Limb (tissue), 2 donors: ENCODE measurements at regions not wholly inside any gene's neighbourhood (a gene's known extent, or its start where the extent isn't known, plus 50 kb on each side); places are given as distances from the start of the nearest gene placed in this dataset.

Experiments
- DNase-seq, 2 donors: peaks; one replicate each; pipeline ENCODE4 v3.0.0-alpha.2; 2016; ENCODE audit errors: extremely low spot score in 2 of 2

DNA sequence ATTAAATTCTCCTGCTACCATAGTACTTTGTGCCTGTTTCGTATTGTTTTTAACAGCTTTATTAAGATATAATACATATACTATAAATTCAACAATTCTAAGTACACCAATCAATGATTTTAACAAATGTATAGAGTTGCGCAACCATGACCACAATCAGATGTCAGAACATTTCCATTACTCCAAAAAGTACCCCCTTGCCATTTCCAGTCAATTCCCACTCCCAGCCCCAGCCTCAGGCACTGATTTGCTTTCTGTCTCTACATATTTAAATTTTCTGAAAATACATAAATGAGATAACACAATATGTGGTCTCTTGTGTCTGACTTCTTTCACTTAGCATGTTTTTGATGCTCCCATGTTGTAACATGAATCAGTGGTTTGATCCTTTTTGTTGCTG, 193.9 kb downstream of the FIGN start:
- DNase-seq = no peak

DNA sequence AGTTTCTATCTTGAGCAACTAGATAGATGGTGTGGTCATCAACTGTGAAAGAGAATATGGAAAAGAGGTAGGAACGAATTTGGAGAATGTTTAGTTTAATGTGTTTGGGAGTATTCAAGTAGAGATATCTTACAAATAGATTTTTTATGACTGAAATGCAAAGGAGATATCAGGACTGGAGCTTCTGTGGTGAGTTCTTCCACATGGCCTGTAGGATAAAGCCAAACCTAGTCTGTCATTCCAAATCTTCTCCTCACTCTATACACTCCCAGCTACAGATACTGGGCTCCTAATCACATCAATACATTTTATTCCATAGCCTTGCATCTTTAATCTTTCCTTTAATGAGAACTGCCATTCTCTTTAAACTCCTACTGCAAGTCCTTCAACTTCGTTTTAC, 194.3 kb downstream of the FIGN start:
- DNase-seq = no peak

DNA sequence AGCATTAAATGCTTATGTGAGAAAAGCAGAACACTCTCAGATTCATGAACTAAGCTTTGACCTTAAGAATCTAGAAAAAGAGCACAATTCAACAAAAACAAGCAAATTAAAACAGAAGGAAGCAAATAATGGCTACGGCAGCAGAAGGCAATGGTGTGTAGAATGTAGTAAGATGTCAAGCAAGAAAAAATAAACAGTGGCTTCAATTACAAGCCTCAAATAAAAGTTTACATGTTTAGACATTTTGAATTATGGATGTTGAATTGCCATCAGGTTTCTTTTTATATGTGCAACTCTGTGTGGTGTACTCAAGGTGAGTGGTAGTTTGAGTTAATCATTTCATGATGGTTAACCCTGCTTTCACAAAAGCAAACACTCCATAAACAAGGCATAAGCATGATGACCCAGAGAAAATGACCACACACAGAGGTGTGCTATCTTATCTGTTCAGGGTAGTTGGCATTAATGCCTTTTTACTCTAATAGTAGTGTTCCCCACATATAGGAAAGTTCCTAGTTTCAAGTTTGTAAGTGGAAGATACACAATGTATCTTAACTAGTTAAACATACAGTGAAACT, 207.1 kb downstream of the FIGN start:
- DNase-seq = no peak

- no peak for DNase-seq
These were observed 208.4 kb downstream of the FIGN start for GRCh38 chr2:163527381-163527780.

- no peak for DNase-seq
These were observed 217.0 kb downstream of the FIGN start for GRCh38 chr2:163518762-163519161.

DNA sequence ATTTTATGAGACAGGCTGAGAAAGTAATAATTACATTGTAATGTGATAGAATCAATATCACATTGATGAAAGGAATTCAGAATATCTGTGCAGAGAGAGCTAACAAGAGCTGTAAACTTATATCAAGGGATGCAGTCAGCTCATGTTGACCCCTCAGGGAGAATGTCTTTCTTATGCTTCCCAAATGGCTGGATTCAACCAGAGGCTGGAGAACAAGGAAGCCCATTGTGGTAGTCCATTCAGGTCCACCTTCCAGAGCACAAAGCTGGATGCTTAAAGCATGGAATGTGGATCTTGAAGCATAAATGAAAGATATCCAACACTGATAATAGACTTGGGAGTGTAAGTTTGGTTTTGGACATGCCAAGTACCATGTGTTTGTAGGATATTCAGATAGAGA, 220.0 kb downstream of the FIGN start:
- DNase-seq = no peak

- DNase-seq = no peak
These were observed 230.5 kb downstream of the FIGN start for GRCh38 chr2:163505281-163505680.

DNA sequence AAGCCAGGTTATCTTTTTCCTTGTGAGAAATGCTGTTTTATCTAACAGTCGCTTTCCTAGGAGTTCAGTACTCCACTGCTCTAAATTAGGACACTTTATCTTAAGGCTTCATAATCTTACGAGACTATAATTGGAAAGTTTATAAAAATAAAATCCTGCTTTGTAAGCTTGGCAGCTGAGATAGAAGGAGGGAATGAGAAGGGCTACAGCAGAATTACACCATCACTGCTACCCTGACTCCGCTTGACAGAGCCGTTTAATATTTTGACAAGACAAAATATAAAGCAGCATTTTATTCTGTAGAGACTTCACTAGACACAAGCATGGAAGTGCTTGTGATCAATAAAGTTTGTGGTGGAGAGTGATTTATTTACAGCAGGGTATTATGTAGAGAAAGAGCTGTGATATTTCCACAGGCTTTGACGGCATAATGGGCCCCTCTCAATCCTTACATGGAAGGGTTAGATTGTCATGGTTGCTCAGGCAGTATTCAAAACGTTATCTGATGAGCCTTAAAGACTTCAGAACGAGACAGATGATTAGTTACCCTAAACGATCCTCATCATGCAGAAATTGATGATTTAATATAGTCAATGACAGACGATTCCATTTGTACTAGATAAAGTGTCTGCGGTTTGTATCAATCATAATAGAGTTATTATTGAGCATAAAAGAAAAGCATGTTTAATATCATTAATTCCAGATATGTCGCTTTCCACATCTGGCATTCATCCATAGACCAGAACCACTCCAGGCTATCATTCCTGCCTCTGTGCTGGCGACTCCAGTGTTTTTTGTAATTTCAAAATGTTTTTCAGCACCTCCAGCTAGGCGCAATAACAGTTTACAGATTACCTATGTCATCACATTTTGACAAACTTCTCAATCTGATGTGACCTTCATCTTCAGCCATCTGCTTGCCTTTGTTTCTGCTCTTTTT, 242.2 kb downstream of the FIGN start:
- no peak for DNase-seq

DNA sequence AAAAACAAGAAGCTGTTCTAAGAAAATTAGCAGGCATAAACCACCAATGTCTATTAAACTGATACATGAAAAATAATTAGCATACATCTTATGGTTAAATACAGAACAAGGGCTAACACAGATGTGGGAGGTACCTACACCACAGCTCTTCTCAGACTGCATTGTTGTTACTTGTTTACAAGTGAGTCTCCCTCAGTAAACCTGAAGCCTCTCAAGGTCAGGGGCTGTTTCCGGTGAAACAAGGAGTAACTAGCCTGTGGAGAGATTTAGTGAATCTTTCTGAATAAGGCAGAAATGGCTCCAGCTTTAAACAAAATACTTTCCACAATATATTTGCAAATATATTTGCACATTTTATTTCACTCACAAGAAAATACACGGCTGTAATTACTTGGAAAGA, 244.0 kb downstream of the FIGN start:
- DNase-seq = no peak

- DNase-seq = no peak
These were observed 245.5 kb downstream of the FIGN start for GRCh38 chr2:163490281-163490680.

DNA sequence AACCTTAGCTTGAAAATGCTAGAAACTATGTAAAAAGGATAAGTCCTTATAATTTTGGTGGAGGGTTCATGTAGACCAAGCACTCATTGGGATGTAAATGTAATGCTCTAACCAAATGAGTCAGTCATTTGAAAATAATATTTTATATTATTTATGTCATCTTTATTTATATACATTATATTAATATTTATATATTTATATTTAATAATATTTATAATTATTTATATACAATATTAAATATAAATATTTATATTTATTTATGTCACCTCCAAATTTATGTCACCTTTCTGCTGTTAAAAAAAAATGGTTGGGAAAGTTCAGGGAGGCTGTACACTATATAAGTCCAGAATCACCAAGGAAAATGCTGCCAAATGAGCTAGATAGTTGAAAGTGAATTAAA, 254.3 kb downstream of the FIGN start:
- DNase-seq = no peak

GRCh38 chr2:163479599-163479998, 256.2 kb downstream of the FIGN start:
- DNase-seq = no peak

- no peak for DNase-seq
These were observed 260.0 kb downstream of the FIGN start for GRCh38 chr2:163475815-163476214.

DNA sequence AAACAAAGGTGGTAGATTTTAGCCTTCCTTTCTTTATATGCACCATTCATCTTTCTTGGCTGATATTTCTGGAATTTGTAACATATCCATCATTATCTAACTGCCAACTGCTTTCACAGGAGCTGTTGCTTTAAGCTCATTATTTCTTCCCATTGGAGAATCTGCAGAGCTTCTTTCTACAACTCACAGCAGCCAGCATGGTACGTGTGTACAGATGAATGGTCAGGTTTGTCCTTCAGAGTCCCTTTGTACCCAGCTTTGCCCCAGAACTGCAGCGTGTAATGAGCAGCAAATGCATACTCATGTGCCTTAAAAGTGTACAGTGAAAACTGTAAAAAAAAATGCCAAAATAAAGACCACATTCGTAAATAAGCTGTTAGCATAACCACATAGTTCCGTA, 260.9 kb downstream of the FIGN start:
- no peak for DNase-seq

- DNase-seq = no peak
These were observed 261.5 kb downstream of the FIGN start for GRCh38 chr2:163474319-163474744.

GRCh38 chr2:163471947-163472346, 263.9 kb downstream of the FIGN start:
- DNase-seq = no peak

GRCh38 chr2:163469561-163469962, 266.2 kb downstream of the FIGN start:
- DNase-seq = no peak

DNA sequence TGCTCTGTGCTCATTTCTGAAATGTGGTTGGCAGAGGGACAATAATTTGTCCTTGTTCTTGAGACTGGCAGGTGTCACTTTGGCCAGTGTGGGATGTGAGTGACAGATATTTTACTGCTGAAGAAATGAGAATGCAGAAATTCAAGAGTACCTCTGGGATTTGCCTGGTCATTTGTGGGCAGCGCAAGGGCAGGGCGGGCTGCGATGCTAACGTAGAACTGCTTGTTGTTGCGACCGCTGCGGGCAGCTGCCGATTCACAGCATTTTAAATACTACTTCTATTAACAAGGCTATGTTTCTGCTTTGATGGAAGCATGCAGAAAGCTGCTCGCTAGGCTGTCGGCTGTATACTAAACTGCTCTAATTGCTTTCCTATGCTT, 268.6 kb downstream of the FIGN start:
- peak in 1 of 2 donors; percentile 36 for DNase-seq

DNA sequence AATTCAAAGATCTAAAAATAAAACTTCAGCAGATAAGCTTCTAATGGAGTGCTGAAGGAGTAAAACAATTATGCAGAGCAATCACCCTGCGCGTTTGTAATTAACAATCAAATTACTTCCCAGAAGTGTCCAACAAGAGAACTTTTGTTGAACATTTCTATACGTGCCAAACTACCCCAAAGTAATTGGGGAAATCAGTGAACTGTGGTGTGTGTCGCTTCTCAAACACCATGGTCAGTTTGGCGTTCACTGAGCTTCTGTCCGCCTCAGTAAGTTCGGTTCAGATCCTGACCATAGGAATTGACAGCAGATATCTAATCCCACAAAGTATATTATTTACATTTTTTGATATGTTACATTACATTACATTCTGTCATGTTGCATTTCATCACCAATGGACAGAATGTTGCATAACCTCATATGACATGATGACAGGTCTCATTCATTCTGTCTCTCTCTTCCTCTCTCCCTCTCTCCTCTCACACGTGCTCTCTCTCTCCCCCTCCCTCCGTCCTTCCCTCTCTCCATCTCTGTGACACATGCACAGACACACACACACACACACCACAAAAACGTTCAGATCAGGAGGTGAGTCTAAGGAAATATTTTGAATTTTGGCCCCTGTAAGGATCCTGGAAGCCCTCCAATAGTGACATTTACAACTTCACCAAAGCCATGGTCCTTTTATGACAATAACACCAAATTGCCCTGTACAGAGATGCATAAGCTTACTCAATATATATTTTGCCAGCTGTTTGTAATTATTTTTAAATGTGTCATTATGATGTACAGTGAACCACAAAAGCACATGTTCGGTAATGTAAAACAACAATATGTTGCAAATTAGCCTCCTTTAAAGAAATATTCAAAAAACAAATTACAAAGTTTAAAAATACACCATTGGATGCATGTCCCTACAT, 269.2 kb downstream of the FIGN start:
- DNase-seq = no peak

GRCh38 chr2:163465440-163465839, 270.4 kb downstream of the FIGN start:
- no peak for DNase-seq

GRCh38 chr2:163463411-163463810, 272.4 kb downstream of the FIGN start:
- DNase-seq = no peak

DNA sequence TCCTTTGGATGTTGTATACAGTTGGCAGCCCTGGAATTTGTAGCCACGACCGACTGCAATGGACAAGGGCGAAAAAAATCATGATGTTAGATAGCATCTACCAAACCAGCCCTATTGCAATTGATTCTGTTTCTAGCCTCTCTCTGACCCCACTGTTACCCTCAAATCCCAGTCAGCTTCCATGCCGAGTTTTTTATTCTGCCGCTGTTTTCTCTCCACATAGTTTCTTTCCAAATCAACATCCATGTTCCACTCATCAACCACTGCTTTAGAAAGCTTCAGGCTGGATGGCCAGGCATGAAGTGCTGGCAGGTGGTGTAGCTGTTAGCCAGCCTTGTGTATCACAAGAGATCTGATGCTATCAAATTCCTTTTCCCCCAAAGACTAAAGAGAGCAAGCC, 272.8 kb downstream of the FIGN start:
- no peak for DNase-seq
